Panc1 (cell line): ENCODE measurements at regions not wholly inside any gene's neighbourhood (a gene's known extent, or its start where the extent isn't known, plus 50 kb on each side); places are given as distances from the start of the nearest gene placed in this dataset.

Experiments used
- ATAC-seq: fragments of 200-7000 bp; cut with Tn5 transposase; 2 replicates; pipeline ENCODE4 v1.9.1; 2020; ENCODE audit warnings: mild to moderate bottlenecking, moderate library complexity
- BruUV-seq: library from RNA; stranded (reverse); fragments of 400-500 nt; replicated peaks from 2 replicates; lab custom pipeline; 2021; lab: Mats Ljungman, UMichigan
- CTCF ChIA-PET: fragments of 300-600 bp; sonication (Branson Sonifier 250); formaldehyde crosslinking; loops from one replicate; lab custom pipeline; 2022; ENCODE audit warnings: antibody characterized with exemption; lab: Charles Lee
- POLR2A ChIA-PET: fragments of 300-600 bp; sonication (Branson Sonifier 250); formaldehyde crosslinking; loops from one replicate; lab custom pipeline; 2022; ENCODE audit warnings: antibody characterized with exemption; lab: Charles Lee
- DNase-seq: peaks from one replicate; pipeline ENCODE4 v3.0.0-alpha.2; 2010; ENCODE audit warnings: low read depth, low spot score
- H3K27ac ChIP-seq: 2 replicates; pipeline ENCODE4 v1.5.1; 2011; ENCODE audit warnings: mild to moderate bottlenecking, low read length, inconsistent platforms
- H3K27me3 ChIP-seq: fragments of 200-500 bp; sonication (Bioruptor generic); 2 replicates; pipeline ENCODE4 v1.6.0; 2014; ENCODE audit warnings: low read length, inconsistent platforms; ENCODE audit not compliant: control insufficient read depth, insufficient read depth
- H3K36me3 ChIP-seq: fragments of 200-500 bp; sonication (Bioruptor generic); 2 replicates; pipeline ENCODE4 v1.5.1; 2014; ENCODE audit warnings: inconsistent platforms, mild to moderate bottlenecking, low read length, moderate library complexity; ENCODE audit not compliant: control insufficient read depth, insufficient read depth
- H3K4me1 ChIP-seq: 2 replicates; pipeline ENCODE4 v1.5.1; 2011; ENCODE audit warnings: inconsistent platforms, mild to moderate bottlenecking, low read length, moderate library complexity; ENCODE audit not compliant: control insufficient read depth, insufficient read depth
- H3K4me3 ChIP-seq, 2 experiments: 2 replicates each; pipeline ENCODE4 v1.5.1; 2011 to 2012; ENCODE audit warnings: low read depth in 2 of 2, low read length in 2 of 2, mild to moderate bottlenecking in 2 of 2, inconsistent platforms in 1 of 2, moderate library complexity in 1 of 2
- H3K9me3 ChIP-seq: fragments of 200-500 bp; sonication (Bioruptor generic); 2 replicates; pipeline ENCODE4 v1.5.1; 2014; ENCODE audit warnings: low read depth, mild to moderate bottlenecking, inconsistent platforms, low read length, moderate library complexity; ENCODE audit not compliant: control insufficient read depth, insufficient read depth
- CTCF ChIP-seq: fragments of 450-650 bp; IDR thresholded peaks from 2 replicates; pipeline ENCODE4 v1.5.1; 2017; ENCODE audit warnings: mild to moderate bottlenecking
- POLR2AphosphoS5 ChIP-seq: IDR thresholded peaks from 2 replicates; pipeline ENCODE4 v1.6.1; 2012; ENCODE audit warnings: mild to moderate bottlenecking, low read depth, low read length, moderate library complexity
- REST ChIP-seq, 2 experiments: IDR thresholded peaks; 2 replicates each; pipeline ENCODE4 v1.6.1; 2011 to 2012; ENCODE audit warnings: low read depth in 2 of 2, control low read depth in 1 of 2, low read length in 1 of 2, mild to moderate bottlenecking in 1 of 2, moderate library complexity in 1 of 2; ENCODE audit not compliant: insufficient read depth in 1 of 2
- SIN3A ChIP-seq: IDR thresholded peaks from 2 replicates; pipeline ENCODE4 v1.6.1; 2012; ENCODE audit warnings: low read depth, mild to moderate bottlenecking, low read length, moderate library complexity, borderline replicate concordance; ENCODE audit not compliant: insufficient read depth
- TCF7L2 ChIP-seq: IDR thresholded peaks from 2 replicates; pipeline ENCODE4 v1.6.1; 2011; ENCODE audit warnings: mild to moderate bottlenecking, low read depth, low read length, inconsistent platforms
- in situ Hi-C: cut with HindIII; loops from 2 replicates; pipeline ENCODE4 v1.10.0; 2016; ENCODE audit warnings: low sequenced_read_pairs, low pct_unique_long_range_greater_than_20kb
- intact Hi-C: fragments of 100-400 bp; cut with micrococcal nuclease; formaldehyde crosslinking; loops from one replicate; pipeline ENCODE4 v1.10.0; 2022; ENCODE audit not compliant: unreplicated experiment

DNA sequence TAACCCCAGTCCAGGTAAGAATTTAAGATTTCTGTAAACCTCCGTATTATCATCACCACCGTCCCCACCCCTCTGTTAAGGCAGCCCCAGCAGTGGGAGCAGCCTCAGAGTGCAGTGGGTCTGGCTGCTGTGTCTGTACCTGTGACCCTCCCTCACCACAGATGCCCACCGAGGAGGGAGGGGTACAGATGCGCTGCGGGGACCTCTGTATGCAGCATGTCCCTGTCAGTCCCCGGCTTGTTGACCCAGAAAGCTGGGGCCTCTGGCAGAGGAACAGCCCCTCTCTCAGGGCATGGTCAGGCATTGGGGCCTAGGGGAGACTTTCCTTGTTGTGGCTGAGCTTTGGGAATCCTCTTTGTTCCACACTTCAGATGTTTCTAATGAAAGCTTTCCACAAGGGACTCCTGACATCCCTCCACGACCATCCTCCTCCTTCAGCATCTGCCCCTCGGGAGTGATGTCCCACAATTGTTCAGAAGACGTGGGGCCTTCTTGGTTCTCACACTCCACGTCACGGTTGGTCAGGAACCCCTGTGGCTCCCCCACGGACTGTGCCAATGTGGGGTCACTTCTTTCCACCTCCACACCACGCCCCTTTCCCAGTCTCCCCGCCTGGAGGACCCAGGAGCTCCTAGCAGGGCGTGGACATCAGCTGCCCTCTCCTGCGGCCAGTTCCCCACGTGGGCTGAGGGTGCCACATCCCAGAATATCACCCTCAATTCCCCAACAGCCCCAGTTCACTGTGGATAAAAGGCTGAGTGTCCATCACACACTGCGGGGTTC lies 384.2 kb upstream of the MYT1L start:
- H3K4me1 ChIP-seq, result no peaks in the 10 kb centered on the region
- in situ Hi-C loops, result no loop called here

GRCh38 chr2:2714408-2714807 lies 383.3 kb upstream of the MYT1L start:
- Histone ChIP-seq H3K9me3 (no peaks in the 10 kb centered on the region), H3K27ac (no peak overlapping the region), H3K4me1 (no peaks in the 10 kb centered on the region), H3K27me3 (peaks cover 19% of the 10 kb centered on the region), H3K4me3 (no peak overlapping the region), H3K36me3 (no peaks in the 10 kb centered on the region)
- intact Hi-C loops, result no loop called here
- BruUV-seq, result no TSS peak
- ChIA-PET CTCF (no interaction called here), POLR2A (no interaction called here)
- DNase-seq, result no peak
- ATAC-seq, result no peak
- in situ Hi-C loops, result no loop called here
- no peak for TF ChIP-seq TCF7L2
- no peak for TF ChIP-seq REST (IDR thresholded peaks at IDR 0.05; ENCODE audit: insufficient read depth in 1 of 2, low read depth in 2 of 2, low read length in 1 of 2)
- TF ChIP-seq SIN3A, result no peak
- TF ChIP-seq CTCF, result no peak
- no peak for TF ChIP-seq POLR2AphosphoS5

More for the DNA sequence above, 384.2 kb upstream of the MYT1L start:
- H3K36me3 ChIP-seq, result no peaks in the 10 kb centered on the region
- intact Hi-C loops, result no loop called here
- H3K9me3 ChIP-seq, result no peaks in the 10 kb centered on the region
- no peak overlapping the region for H3K27ac ChIP-seq
- no peak for TF ChIP-seq POLR2AphosphoS5
- CTCF ChIA-PET, result no interaction called here
- POLR2A ChIA-PET, result no interaction called here
- no peak overlapping the region for H3K4me3 ChIP-seq
- DNase-seq (no peak), ATAC-seq (no peak)
- BruUV-seq, result no TSS peak
- H3K27me3 ChIP-seq, result peaks cover 19% of the 10 kb centered on the region

DNA sequence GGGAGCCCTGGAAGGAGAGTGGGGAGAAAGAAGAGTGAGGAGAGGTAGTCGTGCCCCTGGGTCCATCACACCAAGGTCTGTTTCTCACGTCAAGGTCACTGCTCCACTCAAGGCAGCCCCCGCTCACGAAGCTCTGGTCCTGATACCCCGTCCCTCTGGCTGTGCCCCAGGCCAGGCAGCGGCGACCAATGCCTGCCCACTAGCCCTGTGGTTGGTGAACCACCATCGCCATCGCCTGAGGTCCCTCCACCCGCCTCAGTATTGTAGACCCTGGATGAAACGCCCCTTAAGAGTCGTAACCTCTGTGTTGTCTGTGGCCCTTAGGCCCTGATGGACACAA lies 378.3 kb upstream of the MYT1L start:
- peaks cover 13% of the 10 kb centered on the region; the same call in 1 of the 2 replicates for H3K27me3 ChIP-seq
- in situ Hi-C loops (no loop called here), intact Hi-C loops (no loop called here)
- DNase-seq (no peak), ATAC-seq (no peak)
- H3K27ac ChIP-seq, result no peak overlapping the region
- no peak overlapping the region for H3K4me3 ChIP-seq
- no peaks in the 10 kb centered on the region for H3K4me1 ChIP-seq
- TF ChIP-seq CTCF, result no peak
- no peak for TF ChIP-seq REST (IDR thresholded peaks at IDR 0.05; ENCODE audit: insufficient read depth in 1 of 2, low read depth in 2 of 2, low read length in 1 of 2)
- TF ChIP-seq SIN3A, result no peak
- no peak for TF ChIP-seq TCF7L2
- no peak for TF ChIP-seq POLR2AphosphoS5
- H3K9me3 ChIP-seq, result no peaks in the 10 kb centered on the region
- ChIA-PET POLR2A (no interaction called here), CTCF (no interaction called here)
- H3K36me3 ChIP-seq, result no peaks in the 10 kb centered on the region
- no TSS peak for BruUV-seq
